NCI-H446 (cell line): ENCODE measurements at regions not wholly inside any gene's neighbourhood (a gene's known extent, or its start where the extent isn't known, plus 50 kb on each side); places are given as distances from the start of the nearest gene placed in this dataset.
"Not testable (repeated sequence)": the region's sequence is repeated elsewhere in the genome, so short reads cannot be mapped to it uniquely, and the experiment has no call there.

Experiments used
- DNase-seq, 2 experiments: peaks; one replicate each; lab custom pipeline; 2025; lab: John Stamatoyannopoulos, UW

DNA sequence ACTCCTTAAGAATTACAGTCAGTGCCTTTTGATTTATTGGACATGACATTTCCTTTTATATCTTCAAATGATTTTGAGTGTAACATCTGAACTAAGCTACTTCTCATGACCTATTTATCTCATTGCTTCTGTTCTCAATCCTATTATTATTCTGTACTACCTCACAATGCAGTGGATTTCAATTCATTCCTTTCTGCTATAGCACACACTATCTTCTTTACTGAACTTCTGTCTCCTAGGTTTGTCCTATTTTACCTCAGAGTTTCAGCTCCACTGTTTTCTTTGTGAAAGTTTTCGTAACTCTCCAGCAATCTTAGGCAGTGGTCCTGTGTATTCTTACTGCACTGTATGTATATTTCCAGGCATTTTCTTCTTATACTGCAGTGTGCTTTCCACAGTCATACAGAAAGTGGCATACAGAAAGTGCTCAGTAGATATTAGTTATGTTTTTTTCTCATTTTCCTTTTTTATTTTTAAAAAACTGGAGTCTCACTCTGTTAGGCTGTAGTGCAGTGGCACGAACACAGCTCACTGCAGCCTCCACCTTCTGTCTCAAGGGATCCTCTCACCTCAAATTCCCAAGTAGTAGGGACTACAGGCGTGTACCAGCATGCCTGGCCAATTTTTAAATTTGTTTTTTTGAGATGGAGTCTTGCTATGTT lies 368.6 kb upstream of the RGS6 start:
- DNase-seq, result no peak

DNA sequence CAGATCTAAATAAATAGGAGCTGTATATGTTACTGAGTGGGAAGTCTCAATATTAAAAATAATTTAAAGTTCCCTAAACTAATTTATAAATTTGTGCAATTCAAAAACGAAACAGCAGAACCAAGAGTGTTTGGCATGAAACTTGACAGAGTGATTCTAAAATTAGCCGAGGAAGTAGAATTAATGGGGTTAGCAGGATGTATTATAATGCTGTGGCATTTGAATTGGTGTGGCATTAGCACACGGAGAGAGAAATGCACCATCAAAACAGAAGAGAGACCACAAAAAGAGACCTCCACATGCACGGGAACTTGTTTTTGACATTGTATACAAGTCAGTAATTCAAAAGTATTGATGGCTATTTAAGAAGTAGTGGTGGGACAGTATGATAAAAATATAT lies 366.0 kb upstream of the RGS6 start:
- no peak for DNase-seq

DNA sequence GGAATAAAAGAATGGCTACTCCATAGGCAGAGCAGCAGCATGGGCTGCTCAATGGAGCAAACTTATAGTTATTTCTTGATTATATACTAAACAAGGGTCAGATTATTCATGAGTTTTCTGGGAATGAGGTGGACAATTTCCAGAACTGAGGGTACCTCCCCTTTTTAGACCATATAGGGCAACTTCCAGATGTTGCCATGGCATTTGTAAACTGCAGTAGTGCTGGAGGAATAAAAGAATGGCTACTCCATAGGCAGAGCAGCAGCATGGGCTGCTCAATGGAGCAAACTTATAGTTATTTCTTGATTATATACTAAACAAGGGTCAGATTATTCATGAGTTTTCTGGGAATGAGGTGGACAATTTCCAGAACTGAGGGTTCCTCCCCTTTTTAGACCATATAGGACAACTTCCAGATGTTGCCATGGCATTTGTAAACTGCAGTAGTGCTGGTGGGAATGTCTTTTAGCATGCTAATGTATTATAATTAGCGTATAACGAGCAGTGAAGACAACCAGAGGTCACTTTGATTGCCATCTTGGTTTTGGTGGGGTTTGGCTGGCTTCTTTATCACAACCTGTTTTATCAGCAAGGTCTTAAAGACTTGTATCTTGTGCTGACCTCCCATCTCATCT lies 364.6 kb upstream of the RGS6 start:
- not testable (repeated sequence) for DNase-seq

DNA sequence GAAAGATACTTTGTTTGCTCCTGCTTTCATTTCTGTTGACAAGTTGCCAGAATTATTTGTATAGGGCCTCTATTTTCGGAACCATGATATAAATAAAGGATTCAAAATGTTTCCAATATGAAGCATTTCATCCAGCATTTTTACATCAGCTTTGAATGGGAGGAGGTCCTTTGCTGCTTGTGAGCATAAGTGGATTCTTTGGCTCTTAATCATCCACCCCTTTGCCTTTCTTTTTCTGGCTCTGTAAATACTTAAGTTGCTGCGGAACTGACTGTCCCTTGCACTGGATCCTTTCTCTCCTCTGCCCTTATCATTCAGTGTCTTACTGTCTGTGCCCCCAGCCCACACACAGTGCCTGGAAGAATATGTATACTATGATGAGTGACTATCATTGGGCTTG lies 357.3 kb upstream of the RGS6 start:
- peak in 1 of 2 experiments; percentile 43 for DNase-seq

DNA sequence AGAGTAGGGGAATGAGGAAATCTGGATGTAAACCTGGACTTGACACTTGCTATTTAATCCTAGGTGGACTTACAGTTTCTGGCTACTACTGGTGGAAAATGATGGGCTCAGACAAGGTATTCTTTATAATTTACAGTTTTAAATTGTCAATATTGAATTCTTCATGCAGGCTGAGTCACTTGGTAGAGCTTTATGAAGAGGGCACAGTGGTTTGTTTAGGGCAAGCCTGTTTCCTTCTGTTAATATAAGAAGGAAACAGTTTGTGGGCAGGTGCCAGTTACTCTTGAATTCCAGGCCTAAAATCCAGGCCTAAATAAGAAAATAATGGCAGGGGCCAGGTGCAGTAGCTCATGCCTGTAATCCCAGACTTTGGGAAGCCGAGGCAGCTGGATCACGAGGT lies 355.8 kb upstream of the RGS6 start:
- no peak for DNase-seq

DNA sequence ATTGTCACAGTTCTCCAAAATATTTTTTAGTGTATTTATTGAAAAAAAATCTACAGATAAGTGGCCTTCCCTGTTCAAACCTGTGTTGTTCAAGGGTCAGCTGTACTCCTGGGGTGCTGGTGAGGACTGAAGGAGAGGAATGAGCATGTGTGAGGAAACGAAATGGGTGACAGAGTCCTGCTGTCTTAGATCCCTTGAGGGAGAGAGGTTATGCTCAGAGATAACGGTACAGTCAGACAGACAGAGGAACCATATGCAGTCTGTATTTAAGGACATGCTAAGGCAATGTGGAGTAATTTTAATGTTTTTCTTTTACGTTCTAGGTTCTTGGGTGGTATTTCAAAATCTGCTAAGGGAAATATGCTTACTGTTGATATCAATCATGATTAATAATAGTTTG lies 352.9 kb upstream of the RGS6 start:
- DNase-seq, result no peak

DNA sequence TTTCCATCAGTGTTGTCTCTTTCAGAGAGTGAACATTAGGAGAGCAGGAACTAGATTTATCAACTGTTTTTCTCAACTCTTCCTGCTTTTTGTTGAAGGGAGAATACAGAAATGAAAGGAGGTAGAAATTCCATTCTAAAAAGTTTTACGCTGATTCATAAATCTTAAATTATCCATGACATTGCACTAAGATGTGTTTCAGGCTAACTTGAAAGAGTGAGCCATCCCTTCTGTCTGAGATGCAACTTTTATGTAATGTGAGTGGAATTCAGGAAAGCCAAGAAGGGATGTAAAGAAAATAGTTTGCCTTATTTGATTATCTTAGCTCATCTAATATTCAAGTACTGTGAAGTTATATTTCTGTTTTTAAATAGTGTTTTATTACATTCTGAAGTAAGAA lies 349.5 kb upstream of the RGS6 start:
- no peak for DNase-seq

DNA sequence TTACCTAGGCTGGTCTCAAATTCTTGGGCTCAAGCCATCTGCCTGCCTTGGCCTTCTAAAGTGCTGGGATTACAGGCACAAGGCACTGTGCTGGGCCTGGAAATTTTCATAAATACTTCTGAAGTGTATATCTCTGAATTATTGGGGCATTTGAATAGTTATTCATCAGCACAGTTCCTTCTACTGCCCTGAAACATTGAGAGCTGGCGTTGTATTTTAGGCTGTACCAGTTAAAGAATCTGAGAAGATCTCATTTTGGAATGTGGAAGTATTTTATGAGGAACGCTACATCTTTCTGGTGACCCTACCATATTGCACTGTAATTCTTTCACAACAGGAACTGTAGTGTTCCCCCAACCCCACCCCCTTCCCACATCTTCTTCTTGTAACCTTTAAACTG lies 349.0 kb upstream of the RGS6 start:
- DNase-seq, result no peak

DNA sequence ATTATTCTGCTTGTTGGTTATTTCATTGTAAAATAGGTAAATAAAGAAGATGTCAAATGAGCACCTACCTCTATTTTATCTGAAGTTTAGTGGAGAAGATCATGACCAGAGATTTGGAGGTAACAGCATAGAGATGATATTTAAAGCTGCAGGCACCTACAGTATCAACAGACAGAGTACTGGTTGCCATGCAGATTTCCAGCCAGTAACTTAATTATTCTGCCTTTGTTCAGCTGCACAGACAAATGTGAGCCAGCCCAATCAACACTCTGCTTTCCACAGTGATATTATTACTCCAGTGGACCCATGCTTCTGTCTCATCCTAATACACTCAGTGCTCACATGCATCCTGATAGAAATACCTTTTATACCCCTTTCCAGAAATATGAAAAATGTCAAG lies 348.5 kb upstream of the RGS6 start:
- no peak for DNase-seq

DNA sequence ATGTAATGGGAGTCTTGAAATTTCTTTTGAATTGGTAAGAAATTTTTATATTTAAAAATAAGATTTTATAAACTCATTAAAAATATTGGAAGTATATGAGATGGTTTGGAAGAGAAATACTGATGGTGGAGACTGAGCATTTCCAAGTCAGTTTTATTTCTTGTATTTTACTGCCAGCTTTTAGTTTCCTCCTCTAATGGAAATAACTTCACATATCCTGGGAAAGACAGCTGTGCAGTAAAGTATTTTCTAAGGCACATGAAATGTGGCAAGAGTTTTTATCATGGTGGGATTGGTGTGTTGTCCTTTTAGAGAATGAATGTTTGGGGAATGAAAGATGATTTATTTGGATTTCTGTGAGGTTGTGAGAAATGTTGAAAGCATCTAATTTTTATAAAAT lies 346.9 kb upstream of the RGS6 start:
- DNase-seq, result no peak

DNA sequence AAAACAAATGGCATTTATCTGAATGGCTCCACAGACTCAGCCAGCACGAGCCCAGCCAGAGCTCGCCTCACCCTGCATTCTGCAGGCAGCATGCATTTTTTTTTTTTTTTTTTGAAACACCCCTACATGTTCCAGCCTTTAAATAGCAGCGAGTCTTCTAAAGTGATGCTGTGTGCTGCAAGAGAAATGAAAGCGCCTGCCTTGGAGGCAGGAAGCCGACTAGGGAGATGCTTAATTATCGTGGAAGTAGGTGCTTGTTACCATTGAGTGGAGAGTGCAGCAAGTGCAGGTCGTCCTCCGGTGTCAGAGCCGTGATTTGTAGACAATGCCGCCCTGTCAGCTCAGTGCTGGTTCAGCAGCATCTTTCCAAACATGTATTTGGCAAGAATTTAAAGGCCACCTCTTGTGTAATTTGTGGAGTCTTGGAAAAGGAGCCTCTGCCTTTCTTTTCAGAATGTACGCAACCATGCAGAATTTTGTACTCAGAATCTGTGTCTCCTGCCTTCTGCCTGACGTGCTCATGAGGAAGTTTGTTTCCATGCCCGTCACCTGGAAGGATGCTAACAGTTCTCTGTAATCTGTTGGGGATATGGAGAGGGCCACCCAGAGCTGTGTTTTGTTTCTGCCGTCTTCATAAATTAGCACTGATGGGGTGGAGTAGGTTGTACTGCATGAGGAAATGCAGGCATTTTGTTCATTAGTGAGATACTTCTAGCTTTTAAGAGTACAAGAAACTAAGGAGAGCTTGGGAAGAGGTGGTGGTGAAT lies 345.9 kb upstream of the RGS6 start:
- DNase-seq, result no peak

DNA sequence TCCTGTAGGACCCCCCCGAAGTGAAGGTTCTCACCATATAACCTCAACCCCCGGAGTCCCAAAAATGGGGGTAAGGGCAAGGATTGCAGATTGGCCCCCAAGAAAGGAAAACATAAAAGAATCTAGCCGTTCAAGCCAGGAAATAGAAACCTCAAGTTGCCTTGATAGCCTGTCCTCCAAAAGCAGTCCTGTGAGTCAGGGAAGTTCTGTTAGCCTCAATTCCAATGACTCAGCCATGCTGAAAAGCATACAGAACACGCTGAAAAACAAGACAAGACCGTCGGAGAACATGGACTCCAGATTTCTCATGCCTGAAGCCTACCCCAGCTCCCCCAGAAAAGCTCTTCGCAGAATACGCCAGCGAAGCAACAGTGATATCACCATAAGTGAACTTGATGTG lies 344.2 kb upstream of the RGS6 start:
- DNase-seq, result no peak

DNA sequence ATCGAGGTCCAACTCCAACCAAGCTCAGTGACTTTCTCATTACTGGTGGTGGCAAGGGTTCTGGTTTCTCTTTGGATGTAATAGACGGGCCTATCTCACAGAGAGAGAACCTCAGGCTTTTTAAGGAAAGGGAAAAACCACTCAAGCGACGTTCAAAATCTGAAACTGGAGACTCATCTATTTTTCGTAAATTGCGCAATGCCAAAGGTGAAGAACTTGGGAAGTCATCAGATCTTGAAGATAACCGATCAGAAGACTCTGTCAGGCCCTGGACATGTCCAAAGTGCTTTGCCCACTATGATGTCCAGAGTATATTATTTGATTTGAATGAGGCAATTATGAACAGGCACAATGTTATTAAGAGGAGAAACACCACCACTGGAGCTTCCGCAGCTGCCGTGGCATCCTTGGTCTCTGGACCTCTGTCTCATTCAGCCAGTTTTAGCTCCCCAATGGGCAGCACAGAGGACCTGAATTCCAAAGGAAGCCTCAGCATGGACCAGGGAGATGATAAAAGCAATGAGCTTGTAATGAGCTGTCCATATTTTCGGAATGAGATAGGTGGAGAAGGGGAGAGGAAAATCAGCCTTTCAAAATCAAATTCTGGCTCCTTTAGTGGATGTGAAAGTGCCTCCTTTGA lies 343.5 kb upstream of the RGS6 start:
- DNase-seq, result no peak

DNA sequence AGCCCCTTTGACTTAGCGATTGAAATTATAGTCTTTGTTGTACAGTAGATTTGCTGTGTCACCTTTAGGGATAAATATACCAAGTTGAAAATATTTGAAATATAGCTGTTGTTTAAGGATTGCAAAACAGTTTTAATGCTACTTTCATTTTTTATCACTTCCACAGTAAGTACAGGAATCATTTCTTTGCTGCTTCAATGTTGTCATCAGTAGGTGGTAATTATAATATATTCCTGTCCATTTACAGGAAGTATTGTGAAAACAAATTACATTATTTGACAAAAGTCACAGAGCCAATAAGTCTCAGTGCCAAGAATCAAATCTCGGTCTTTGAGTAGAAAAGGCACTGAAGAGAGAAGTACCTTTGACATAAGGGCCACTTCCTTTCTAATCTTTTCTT lies 342.6 kb upstream of the RGS6 start:
- no peak for DNase-seq

DNA sequence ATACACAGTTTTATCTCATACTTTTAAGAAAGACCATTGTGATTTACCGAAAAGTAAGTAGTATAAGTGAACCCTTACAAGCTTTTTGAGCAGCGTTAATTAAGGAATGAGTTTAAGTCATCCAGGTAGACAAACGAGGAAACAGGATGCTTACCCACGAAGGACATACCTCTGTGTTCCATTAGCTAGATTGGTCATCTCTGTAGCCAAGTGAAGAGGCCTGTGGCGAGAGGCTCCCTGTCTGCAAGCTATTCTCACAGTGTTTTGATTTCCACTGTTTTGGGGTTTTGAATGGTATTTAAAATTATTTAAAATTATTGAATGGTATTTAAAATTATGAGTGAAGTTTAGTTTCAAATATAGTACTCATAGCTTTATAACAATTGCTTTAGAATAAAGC lies 342.1 kb upstream of the RGS6 start:
- DNase-seq, result no peak

DNA sequence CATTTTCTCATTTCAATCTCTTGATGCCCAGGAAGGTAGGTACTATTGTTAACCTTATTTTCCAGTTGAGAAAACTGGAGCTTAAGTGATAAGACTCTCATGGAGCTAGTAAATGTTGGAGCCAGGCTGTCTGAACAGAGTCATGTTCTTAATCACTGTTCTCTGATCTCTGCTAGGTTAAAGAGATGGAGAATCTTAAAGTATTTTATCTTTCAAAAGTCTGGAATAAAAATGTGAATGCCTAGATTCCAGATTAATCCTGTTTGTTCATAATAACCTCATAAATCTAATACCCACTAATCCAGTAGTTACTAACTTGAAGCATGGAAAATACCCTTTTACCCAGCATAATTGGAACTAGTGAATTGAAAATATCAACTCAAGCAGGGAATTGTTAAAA lies 341.0 kb upstream of the RGS6 start:
- DNase-seq, result no peak

DNA sequence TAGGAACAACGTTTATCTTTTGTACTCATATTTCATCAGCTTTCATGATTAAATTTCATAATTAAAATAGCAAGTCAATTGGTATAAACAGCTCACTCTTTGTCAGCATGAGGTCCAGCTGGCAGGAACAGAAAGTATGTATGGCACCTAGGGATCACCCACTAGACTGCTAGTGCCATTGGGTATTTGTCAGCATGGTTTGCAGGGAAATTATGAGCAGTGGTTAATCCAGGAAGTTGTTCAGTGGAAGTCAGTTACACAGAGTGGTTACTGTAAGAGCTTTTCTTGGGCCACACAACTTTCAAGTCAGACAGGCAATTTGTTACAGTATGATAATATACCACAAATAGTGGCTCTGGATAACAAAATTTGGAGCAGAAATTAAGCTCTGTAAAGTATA lies 340.3 kb upstream of the RGS6 start:
- DNase-seq, result no peak

DNA sequence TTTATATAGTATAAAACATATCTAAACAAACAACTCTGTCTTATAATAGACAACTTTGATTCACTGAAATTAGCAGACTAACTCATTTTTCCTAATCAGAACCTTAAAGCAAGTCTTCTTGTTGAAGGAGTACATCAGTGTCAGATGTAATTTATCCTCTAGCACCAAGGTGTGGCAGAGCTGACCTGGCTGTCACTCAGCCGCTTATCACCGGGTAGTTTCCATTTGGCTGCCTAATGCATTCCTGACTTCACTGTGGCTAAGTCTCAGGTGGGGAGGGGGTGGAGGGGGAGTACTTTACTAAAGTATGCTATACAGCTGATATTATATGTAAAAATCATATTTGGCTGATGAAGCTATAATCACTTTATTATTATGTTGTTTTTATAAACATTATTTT lies 339.9 kb upstream of the RGS6 start:
- no peak for DNase-seq

DNA sequence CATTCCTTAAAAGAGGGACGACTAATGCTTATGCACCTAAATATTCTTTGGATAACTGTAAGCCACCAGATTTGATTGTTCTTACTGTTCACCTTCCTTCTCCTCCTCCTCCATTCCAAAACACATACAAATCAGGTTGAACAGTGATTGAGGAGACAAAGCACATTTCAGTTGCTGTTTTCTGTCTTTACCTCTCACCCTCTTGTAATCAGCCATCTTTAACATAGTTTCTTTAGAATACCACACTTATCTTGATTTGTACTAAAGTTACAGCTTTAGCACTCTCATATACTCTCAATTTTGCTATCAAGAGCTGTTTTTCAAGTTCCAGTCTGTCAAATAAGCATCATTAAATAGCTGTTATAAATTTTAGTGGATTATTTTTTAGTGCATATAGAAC lies 338.3 kb upstream of the RGS6 start:
- no peak for DNase-seq

DNA sequence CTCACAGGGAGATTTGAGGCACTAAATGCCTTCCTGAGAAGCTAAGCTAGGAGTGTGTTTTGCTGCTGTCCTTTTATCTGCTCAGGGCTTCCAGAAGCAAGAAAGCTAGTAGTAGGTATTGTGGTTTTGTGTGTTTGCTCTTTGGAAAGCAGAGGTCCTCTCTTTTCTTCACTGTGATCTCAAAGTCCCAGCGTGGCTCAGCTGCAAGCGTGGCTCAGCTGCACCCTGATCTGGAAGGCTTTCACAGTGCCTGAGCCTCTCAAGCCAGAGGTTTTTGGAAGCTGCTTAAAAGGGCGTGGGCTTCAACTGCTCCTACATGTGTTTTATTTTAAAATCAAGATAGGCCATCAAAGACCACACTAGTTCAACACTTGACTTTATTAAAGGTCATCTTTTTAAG lies 337.4 kb upstream of the RGS6 start:
- no peak for DNase-seq

DNA sequence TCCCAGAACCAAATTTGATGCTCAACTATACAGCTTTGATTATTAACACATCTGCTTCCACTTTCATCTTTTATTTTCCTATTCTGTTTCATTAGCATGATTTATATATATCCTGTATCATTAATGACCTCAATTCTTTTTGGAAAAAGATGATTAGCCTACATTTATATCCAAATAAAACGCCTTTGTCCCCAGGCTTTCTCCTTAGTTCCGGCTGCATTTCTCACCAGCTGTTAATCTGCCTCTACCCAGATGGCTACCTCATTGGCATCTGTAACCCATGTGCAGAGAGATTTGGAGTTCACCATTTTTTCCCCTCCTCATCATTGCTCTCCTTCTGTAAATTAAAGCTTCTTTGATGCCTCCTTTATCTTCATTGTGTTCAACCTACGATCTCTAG lies 336.8 kb upstream of the RGS6 start:
- no peak for DNase-seq

DNA sequence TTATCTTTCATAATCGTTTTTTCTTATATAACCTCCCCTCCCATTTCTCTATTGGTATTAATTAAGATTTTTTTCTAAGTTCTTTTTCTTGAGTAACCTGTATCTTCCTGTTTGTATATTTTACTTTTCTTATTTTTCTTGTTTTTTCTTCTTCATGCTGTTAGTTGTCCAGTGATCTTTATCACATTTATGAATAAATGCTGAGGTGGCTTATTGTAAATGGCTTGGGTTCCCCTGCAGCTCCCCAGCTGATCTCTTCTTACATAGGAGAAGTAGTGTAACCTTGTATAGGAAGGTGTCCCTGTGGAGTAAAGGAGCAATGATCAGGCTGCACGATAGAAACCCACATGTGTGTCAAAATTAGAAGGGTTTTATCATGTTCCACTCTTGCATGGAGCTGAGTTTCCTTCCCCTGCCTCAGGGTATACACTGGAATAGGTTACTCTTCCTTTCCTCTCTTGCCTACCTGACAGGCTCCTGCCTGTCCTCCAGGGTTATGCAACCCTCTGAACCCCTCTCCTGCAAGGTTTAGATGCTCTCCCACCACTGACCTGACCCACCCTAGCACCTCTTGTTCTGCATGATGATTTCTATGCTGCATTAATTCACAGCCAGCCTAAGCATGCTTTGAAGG lies 334.8 kb upstream of the RGS6 start:
- no peak for DNase-seq
